GM19438 (cell line): ENCODE measurements at regions not wholly inside any gene's neighbourhood (a gene's known extent, or its start where the extent isn't known, plus 50 kb on each side); places are given as distances from the start of the nearest gene placed in this dataset.

ENCODE experiments used
- ATAC-seq: cut with Tn5 transposase; IDR thresholded peaks from one replicate; pipeline ENCODE4 v1.9.1; 2021; ENCODE audit warnings: low read depth; ENCODE audit not compliant: unreplicated experiment

GRCh38 chr16:50469744-50470321, 78.4 kb upstream of the NKD1 start:
- no peak for ATAC-seq

GRCh38 chr16:50469121-50469743, 79.0 kb upstream of the NKD1 start:
- ATAC-seq: no peak

GRCh38 chr16:50468749-50469078, 79.5 kb upstream of the NKD1 start:
- no peak for ATAC-seq

- no peak for ATAC-seq
Measured at GRCh38 chr16:50467943-50468748, 80.0 kb upstream of the NKD1 start.

GRCh38 chr16:50467559-50467942, 80.6 kb upstream of the NKD1 start:
- ATAC-seq: no peak

GRCh38 chr16:50466170-50466569, 82.0 kb upstream of the NKD1 start:
- ATAC-seq: no peak

- no peak for ATAC-seq
Measured at GRCh38 chr16:50464325-50465290, 83.6 kb upstream of the NKD1 start.

- ATAC-seq: no peak
Measured at GRCh38 chr16:50463581-50464324, 84.4 kb upstream of the NKD1 start.

GRCh38 chr16:50462793-50463507, 85.2 kb upstream of the NKD1 start:
- ATAC-seq: no peak

- ATAC-seq: no peak
Measured at GRCh38 chr16:50461400-50461760, 86.8 kb upstream of the NKD1 start.

- ATAC-seq: no peak
Measured at GRCh38 chr16:50460538-50461399, 87.4 kb upstream of the NKD1 start.

- ATAC-seq: no peak
Measured at GRCh38 chr16:50459496-50460080, 88.6 kb upstream of the NKD1 start.

- ATAC-seq: no peak
Measured at GRCh38 chr16:50458667-50459495, 89.3 kb upstream of the NKD1 start.

- no peak for ATAC-seq
Measured at GRCh38 chr16:50457979-50458491, 89.2 kb upstream of the BRD7 start.

GRCh38 chr16:50457423-50457822, 88.6 kb upstream of the BRD7 start:
- no peak for ATAC-seq

GRCh38 chr16:50455288-50455845, 86.6 kb upstream of the BRD7 start:
- no peak for ATAC-seq

- no peak for ATAC-seq
Measured at GRCh38 chr16:50453446-50453845, 84.7 kb upstream of the BRD7 start.
